T-helper 9 cell (primary cell): ENCODE measurements at regions not wholly inside any gene's neighbourhood (a gene's known extent, or its start where the extent isn't known, plus 50 kb on each side); places are given as distances from the start of the nearest gene placed in this dataset.
"Not testable (repeated sequence)": the region's sequence is repeated elsewhere in the genome, so short reads cannot be mapped to it uniquely, and the experiment has no call there.

Source experiments
- DNase-seq: peaks from one replicate; pipeline ENCODE4 v3.0.0-alpha.2; 2020

GRCh38 chr20:22966787-22967464 lies 68.2 kb upstream of the SSTR4 start:
- no peak for DNase-seq

GRCh38 chr20:22967706-22968105 lies 67.4 kb upstream of the SSTR4 start:
- not testable (repeated sequence) for DNase-seq

DNA sequence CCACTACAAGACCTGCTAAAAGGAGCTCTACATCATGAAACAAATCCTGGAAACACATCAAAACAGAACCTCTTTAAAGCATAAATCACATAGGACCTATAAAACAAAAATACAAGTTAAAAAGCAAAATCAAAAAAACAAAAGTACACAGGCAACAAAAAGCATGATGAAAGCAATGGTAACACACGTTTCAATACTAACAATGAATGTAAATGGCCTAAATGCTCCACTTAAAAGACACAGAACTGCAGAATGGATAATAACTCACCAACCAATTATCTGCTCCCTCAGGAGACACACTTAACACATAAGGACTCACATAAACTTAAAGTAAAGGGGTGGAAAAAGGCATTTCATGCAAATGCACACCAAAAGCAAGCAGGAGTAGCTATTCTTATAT lies 66.1 kb upstream of the SSTR4 start:
- not testable (repeated sequence) for DNase-seq

DNA sequence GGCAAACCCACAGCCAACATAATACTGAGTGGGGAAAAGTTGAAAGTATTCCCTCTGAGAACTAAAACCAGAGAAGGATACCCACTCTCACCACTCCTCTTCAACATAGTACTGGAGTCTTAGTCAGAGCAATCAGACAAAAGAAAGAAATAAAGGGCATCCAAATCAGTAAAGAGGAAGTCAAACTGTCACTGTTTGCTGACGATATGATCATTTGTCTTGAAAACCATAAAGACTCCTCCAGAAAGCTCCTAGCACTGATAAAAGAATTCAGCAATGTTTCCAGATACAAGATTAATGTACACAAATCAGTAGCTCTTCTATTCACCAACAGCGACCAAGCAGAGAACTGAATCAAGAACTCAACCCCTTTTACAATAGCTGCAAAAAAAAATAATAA lies 64.0 kb upstream of the SSTR4 start:
- DNase-seq, result not testable (repeated sequence)

- DNase-seq, result no peak
Measured at GRCh38 chr20:22974354-22974753, 60.8 kb upstream of the SSTR4 start.

DNA sequence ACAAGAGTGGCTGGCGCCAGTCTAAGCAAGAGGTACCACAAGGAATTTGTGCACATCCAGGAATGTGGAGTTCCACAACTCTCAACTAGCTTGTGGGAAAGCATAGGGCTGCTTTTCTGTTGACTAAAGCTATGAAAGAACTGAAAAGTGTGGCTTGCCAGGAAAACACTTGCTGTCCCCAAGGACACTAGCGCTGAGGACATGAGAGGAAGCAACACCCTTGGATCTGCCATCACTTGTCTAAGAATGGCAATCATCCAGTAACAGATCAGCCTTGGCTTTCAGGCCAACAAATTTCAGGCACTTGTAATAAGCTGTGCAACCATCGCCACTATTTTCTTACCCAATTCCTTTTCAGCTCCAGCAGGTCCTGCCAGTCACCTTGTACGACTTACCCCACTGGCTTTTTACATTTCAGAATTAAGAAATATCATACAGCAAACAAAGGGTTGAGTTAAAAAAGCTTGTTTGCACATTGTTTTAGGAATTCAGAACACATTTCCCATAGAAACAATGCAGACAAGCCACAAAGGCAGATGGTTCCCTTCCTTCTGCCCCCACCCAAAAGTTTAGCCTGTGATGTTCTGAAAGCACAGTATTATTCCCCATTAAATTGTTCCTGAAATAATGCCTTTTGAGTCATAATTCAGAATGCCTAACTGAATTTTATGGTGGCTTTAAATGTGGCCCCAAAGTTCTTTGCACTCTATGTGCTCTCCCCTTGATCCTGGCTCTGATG lies 57.9 kb upstream of the SSTR4 start:
- DNase-seq, result no peak

GRCh38 chr20:22984008-22984407 lies 51.1 kb upstream of the SSTR4 start:
- no peak for DNase-seq

- no peak for DNase-seq
Measured at GRCh38 chr20:22984606-22985005, 50.5 kb upstream of the SSTR4 start.

DNA sequence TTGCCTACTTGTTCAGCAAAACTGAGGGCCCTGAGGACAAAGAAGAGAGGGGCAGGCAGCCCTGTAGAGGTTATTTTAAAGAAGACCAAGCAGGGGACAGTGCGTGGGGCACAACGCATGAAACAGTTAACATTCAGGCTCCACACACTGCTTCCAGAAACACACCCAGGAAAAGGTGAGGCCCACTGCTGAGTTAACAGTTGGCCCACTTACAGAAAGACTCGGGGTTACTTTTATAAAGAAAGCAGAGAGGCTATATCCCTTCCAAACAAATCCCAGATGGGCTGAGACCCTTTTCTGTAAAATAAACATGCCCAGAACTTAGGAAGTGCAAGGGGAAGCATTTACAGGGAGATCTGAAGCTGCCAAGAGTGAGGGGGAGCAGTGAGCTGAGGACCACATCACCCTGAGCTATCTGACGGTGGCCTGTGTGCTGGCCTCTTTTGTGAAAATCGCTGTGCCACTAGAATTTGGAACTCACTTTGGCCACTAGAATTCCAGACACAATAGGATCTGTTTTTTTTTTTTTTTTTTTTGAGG lies 49.8 kb upstream of the SSTR4 start:
- DNase-seq, result no peak
